GF-D8 (cell line): ENCODE measurements at regions not wholly inside any gene's neighbourhood (a gene's known extent, or its start where the extent isn't known, plus 50 kb on each side); places are given as distances from the start of the nearest gene placed in this dataset.
"Not testable (repeated sequence)": the region's sequence is repeated elsewhere in the genome, so short reads cannot be mapped to it uniquely, and the experiment has no call there.

Experiments used
- DNase-seq: peaks from one replicate; lab custom pipeline; 2025; lab: John Stamatoyannopoulos, UW

DNA sequence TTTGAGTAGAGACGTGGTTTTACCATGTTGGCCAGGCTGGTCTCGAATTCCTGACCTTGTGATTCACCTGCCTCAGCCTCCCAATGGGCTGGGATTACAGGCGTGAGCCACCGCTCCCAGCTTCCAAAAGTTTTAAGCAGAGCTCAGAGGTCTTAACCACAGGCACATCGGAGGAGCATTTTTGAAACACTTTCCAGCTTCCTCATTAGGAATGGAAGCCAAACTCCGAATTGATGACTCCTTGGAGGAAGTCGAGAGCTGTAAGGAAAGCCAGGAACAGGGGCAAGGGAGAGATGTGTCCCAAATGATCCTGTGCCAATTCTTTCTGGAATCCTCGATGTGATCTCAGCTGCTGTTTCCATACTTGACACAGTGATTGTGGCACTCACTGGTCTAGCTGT lies 56.2 kb upstream of the CCZ1B start:
- DNase-seq = not testable (repeated sequence)

DNA sequence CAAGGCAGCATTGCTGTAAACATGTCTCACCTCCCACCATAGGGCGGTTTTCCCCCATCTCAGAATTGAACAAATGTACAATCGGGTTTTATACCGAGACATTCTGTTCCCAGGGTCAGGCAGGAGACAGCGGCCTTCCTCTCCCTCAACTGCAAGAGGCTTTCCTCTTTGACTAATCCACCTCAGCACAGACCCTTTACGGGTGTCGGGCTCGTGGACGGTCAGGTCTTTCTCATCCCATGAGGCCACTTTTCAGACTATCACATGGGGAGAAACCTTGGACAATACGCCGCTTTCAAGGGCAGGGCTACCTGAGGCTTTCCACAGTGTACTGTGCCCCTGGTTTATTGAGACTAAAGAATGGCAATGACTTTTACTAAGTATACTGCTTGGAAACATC lies 57.7 kb upstream of the CCZ1B start:
- not testable (repeated sequence) for DNase-seq

DNA sequence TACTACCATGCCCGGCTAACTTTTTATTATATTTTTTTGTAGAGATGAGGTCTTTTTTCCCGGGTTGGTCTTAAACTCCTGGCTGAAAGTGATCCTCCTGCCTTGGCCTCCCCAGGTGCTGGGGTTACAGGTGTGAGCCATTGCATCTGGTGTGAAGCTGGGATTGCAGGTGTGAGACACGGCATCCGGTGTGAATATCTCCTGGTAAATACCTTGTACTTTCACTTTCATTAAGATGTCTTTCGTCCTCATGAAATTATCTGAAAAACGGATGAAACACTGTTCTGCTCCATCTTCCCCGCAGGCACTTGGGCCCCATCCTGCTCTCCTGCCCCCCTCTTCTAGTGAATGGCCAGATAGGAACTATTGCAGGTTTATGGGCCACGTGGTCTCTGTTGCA lies 60.1 kb upstream of the CCZ1B start:
- DNase-seq = no peak

DNA sequence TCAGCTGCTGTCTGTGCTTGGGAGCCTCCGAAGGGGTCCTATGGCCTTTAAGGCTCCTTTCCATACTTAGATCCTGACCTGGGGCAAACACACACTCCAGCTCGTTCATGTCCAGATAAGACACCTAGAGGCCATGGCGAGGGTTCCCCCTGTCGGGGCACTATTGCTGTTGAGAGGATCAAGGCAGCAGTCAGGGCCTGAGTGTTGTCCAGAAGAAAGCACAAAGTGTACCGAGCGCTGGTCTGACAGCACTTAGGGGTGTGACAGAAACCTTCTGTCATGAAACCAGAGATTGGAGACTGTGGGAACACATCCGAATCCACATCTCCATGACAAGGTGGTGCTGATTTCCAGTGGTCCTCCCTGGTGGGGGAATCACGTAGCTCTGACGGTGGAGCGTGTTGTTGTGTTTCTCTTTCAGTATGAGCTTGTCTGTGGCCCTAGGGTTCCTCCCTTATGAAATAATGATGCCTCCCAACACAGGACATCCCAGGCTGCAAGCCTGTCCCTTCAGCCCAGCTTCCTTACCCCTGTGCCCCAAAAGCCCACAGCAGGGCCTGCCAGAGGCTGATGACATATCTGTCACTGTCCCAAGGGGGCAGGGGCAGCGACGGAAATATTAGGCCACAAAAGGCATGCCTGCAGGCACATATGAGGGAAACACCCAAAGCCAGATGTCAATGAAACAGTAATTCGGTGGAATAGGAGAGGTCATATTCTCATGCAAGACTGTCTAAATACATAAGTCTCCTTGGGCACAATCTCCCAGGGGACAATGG lies 62.4 kb upstream of the CCZ1B start:
- not testable (repeated sequence) for DNase-seq

DNA sequence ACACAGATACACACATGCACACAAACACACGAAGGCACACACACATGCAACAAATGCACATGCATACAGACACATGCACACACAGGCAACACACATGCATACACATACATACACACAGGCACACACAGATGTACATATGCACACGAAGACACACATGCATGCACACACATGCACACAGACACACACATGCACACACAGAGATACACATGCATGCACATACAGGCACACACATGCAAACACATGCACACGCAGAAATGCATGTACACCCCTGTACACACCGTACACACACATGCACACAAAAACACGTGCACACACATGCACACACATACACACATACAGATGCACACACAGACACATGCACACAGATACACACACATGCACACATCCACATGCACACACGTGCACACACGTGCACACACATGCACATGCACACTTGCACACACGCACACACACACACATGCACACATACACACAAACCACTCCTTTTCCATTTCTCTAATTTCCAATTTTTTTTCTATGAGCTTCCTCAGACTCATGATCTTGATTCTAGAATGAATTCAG lies 63.3 kb upstream of the CCZ1B start:
- no peak for DNase-seq

DNA sequence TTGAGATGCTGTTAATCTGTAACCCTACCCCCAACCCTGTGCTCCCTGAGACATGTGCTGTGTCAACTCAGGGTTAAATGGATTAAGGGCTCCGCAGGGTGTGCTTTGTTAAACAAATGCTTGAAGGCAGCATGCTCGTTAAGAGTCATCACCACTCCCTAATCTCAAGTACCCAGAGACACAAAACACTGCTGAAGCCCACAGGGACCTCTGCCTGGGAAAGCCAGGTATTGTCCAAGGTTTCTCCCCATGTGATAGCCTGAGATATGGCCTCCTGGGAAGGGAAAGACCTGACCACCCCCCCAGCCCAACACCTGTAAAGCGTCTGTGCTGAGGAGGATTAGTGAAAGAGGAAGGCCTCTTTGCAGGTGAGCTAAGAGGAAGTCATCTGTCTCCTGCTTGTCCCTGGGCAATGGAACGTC lies 76.0 kb upstream of the CCZ1B start:
- DNase-seq = not testable (repeated sequence)

DNA sequence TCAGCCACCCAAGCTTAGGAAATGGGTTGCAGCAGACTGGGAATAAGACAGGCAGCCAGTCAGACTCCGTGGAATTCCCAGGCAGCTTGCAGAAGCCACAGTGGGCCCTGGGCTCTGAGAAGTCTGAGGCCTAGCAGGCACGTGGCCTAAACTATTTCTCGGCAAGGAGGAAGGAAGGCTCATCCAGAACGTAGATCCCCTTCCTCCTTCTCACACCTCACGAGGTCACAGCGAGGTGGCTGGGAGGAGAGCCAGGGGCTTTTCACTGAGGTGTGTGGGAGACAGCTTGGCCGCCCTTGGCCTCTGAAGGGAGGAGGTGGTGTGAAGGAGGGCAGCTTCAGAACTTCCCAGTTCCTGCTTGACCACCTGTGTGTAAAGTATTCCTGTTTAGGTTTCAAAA lies 77.2 kb upstream of the CCZ1B start:
- not testable (repeated sequence) for DNase-seq

DNA sequence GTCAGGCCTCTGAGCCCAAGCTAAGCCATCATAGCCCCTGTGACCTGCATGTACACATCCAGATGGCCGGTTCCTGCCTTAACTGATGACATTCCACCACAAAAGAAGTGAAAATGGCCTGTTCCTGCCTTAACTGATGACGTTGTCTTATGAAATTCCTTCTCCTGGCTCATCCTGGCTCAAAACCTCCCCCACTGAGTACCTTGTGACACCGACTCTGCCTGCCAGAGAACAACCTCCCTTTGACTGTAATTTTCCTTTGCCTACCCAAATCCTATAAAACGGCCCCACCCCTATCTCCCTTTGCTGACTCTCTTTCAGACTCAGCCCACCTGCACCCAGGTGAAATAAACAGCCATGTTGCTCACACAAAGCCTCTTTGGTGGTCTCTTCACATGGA lies 77.7 kb upstream of the CCZ1B start:
- DNase-seq = not testable (repeated sequence)

DNA sequence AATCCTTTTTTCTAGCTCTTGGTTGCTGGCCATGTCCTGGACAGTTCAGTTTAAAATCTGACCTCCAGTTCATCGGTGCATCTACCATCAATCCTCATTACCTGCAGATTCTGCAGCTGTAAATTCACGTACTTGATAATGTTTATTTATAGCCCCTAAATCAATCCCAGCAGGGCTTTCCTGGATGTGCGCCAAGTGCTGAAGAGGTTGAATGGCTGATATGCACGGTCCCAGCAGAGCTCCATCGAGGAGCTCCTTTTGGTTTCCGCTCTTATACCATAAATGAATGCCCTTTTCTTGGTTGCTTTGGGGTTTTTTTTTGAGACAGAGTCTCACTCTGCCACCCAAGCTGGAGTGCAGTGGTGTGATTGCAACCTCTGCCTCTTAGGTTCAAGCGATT lies 91.2 kb upstream of the CCZ1B start:
- no peak for DNase-seq

DNA sequence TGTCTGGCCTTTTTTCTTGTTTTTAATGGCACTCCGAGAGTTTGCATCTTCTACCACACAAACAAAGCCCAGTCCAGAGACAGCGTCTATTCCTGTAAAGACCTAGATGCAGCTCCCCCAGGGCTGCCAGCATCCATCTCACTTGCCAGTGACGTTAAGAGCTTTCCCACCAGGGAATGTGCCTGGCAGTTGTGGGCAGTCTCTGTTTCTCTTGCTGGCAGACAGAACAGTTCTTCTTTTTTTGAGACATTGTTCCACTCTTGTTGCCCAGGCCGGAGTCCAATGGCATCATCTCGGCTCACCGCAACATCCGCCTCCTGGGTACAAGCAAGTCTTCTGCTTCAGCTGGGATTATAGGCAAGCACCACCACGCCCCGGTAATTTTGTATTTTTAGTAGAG lies 93.1 kb upstream of the CCZ1B start:
- DNase-seq = not testable (repeated sequence)

DNA sequence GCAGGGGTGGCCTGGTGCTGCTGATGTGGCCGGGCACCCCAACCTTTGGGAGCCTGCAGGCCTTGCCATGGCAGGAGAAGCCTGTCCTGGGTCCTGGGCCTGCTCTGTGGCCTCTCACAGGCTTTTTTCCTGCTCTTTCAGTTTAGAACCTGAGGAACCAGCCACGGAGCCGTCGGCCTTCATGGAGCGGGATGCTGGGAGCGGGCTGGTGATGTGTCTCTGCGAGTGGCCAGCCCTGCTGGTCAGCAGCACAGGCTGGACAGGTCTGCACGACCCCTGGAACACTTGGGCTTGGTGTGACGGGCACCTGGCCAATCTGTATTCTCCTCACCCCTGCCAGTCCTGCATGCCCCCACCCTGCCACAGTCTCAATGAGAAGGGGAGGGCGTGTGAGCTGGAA lies 98.4 kb upstream of the CCZ1B start:
- DNase-seq = not testable (repeated sequence)

DNA sequence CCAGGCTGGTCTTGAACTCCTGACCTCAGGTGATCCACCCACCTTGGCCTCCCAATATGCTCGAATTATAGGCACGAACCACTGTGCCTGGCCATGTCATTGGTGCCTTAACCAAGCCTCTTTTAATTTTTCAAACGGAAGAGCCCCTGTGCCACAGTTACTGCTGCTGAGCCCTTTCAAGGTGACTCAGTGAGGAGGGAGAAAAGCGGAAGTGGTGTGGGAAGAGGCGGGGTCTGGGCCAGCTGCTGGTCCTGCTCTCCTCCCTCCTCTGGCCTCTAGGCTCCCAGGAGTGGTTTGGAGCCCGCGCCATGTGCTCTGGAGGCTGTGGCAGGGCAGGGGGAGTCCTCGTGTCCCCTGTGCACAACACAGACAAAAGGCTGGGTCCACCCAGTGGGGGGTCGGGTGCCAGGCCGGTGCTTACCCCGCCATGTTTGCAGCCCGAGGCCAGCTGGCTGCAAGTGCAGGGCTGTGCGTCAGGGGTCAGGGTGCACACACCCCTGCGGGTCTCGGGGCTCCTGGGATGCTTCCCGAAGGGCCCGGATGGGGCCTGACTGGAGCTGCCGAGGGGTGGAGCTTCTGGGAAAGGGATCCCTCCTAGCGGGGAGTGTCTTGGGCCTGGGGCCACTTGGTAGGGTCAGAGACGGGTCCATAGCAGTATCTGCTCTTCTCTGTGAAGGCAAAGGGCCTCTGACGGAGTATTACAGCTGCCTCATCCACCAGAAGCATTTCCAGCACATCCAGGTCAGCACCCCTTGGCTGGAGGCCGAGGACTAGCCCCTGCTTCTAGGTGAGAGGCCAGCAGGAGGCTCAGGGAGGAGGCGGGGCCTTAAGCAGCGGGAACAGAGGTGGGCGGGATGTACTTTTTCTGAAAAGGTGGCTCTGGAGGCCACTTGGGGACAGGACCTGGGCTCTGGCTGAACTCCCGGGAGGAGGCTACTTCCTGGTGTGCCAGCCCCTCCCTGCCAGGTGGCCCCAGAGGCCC lies 100.4 kb upstream of the CCZ1B start:
- DNase-seq = not testable (repeated sequence)

DNA sequence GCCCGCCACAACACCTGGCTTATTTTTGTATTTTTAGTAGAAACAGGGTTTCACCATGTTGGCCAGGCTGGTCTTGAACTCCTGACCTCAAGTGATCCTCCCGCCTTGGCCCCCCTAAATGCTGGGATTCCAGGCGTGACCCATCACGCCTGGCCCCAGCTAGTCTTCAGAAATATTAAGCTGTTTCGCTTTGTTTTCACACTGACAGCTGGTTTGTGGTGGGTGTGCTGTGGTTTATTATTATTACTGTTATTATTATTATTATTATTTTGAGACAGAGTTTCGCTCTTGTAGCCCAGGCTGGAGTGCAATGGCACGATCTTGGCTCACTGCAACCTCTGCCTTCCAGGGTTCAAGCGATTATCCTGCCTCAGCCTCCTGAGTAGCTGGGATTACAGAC lies 101.6 kb upstream of the CCZ1B start:
- not testable (repeated sequence) for DNase-seq

DNA sequence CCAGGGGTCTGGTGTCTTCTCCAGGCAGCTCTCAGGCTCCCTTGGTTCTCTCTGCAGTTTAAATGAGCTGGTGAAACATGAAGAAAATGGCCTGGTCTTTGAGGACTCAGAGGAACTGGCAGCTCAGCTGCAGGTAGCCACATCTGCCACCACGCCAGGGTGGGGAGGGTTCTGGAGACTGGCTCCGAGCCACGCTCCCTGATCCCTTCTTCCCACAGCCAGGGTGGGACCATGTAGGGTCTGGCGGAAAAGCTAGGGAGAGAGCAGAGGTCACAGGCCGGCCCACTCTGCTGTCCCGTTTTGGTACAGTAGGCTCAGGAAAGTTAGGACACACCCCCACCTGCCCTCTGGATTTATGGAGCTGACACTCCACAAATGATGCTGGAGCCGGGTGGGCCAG lies 103.5 kb upstream of the CCZ1B start:
- not testable (repeated sequence) for DNase-seq

DNA sequence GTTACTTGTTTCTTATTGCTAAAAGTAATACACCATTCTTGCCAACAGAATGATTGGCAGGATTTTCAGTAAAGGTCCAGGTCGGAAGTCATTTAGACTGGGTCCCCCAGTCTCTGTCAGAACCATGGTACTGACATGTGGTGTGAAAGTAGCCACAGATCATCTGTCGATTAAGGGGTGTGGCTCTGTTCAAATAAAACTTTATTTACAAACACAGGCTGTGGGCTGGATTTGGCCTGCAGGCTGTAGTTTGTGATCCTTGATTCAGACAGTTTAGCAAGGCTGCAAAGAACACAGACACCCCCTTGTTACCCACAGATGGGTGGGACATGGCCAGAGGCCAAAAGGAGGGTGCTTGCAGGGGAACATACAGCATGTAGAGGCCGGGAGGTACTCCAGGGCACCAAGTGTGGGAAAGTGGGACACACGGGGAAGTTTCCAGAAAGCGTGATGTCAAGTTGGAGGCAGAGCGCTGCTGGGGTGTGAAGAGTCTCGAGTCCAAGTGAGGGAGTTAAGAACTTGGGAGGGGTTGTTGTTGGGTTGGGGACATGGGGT lies 104.1 kb upstream of the CCZ1B start:
- not testable (repeated sequence) for DNase-seq

DNA sequence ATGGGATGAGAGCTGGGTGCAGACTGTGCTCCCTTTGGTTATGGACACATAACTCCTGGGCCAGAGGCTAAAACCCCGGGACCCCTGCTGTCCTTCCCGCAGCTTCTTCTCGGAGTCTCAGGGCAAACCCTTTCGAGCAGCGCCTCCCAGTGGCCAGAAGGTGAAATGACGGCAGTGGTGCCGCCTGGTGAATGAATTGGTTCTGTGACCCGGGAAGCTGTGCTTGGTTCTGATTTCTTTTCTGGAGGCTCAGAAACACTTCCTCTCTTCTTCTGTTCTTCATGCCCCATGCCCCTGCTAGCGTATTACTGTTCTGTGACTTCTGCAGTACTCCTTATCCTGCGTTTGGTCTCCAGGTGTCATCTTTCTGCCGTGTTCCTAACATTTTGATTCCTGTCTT lies 104.7 kb upstream of the CCZ1B start:
- not testable (repeated sequence) for DNase-seq

DNA sequence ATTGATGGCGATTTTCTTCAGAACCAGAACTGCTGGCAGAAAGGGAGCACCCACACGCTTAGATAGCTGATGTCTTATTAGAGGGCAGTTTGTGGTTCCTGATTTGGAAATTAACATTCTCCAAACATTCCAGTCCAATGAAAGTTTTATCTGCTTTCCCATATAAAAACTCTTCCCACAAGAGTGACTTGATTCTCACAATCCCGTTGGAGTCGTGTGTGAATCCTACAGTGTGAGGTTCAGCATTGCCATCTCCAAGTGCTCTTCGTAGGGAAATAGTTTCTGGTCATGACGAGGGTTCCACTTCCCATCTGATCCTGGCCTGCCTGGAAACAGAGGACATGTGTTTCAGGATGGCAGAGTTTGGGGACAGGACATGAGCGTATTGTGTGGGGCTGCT lies 105.4 kb upstream of the CCZ1B start:
- not testable (repeated sequence) for DNase-seq

DNA sequence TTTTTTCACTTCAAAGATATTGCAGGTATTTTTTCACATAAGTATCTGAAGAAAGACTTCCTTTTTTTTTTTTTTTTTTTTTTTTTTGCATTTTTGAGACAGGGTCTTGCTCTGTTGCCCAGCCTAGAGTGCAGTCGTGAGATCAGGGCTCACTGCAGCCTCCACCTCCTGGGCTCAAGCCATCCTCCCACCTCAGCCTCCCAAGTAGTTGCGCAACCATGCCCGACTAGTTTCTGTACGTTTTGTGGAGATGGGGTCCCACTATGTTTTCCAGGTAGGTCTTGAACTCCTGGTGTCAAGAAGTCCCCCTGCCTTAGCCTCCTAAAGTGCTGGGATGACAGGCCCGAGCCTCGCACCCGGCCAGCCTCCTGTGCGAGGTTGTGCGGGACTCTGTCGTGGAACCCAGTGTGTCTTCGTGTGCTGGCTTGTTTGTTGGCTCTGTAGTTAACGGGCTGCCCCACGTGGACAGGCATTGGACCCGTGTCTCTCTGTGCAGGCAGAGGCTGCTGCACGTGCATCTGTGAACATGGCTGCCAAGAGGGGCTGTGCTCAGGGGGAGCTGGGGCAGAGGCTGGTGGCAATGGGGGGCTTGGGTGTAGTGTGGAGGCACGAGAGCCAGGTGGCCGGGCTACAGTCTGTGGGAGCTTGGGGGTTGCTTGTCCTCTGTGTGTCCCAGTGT lies 108.0 kb upstream of the CCZ1B start:
- not testable (repeated sequence) for DNase-seq

DNA sequence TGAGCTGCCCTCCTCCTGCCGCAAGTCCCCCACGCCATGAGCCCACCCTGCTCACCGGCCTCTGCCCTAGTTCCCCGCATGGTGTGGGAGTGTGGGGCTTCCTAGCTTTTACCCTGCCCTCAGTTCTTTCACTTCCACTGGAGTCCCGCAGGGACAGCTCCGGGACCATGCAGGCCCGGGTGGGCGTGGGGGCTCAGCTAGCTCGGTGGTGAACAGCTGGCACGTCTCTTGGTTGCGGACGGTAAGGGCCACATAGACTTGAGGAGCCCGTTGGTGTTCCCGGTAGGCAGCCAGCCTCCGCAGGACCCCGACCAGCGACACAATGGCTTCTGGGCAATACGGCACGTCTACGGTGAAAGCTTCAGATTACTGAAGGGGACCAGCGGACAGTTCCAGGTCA lies 108.9 kb upstream of the CCZ1B start:
- no peak for DNase-seq

DNA sequence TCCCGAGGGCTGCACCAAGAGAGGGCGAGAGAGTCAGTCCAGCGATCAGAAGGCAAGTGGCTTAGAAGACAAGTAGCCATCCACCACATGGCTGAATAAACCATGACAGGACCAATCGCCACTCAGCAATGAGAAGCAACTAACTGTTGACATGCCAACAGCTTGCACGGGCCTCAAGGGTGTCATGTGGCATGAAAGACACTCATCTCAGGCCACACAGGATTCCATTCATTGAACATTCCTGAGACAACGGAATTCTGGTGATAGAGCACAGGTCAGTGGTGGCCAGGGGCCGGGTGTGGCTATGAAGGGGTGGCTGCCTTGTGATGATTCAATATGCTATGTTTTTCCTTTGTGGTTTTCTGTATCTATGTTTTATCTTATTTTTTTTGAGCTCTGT lies 110.6 kb upstream of the CCZ1B start:
- DNase-seq = not testable (repeated sequence)

DNA sequence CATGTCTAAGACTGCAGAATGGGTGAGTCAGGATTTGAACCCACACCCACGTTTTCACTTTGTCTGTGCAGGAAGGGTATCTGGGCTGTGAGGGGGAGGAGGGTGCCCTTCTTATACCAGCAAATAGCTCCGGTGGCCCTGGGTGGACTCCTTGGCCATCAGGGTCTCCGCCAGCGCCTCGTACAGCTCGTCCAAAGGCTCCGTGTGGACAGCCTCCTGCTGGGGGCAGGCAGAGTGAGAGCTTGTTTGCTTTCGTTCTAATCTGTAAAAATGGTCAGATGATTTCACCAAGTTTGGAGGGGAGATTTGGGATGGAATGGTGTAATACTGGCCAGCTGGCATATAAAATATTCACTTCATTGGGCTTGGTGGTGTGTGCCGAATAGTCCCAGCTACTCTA lies 111.7 kb upstream of the CCZ1B start:
- DNase-seq = not testable (repeated sequence)

DNA sequence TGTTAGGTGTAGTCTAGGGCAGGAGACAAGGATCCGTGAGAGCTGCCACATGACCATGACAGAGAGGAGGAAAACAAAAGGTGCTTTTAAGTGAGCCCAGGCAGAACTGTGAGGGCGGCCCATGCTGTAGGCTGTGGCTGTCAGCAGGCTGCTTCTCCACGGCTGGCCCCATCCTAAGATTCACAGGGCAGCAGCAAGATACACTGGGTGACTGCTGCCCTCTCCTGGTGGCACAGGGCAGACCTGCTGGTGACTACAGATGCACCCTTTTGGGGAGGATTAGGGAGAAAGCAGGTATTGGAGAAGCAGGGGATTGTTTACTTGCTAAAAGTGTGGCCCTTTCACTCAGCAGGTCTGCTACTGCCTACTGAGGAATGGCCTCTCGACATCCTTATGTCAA lies 112.2 kb upstream of the CCZ1B start:
- DNase-seq = not testable (repeated sequence)
